MV-4-11 (cell line): ENCODE measurements at regions not wholly inside any gene's neighbourhood (a gene's known extent, or its start where the extent isn't known, plus 50 kb on each side); places are given as distances from the start of the nearest gene placed in this dataset.

Experiments used
- DNase-seq: peaks from one replicate; lab custom pipeline; 2025; lab: John Stamatoyannopoulos, UW

- DNase-seq, result no peak
Measured at GRCh38 chr6:170483413-170483812, 69.7 kb downstream of the PSMB1 start.

- no peak for DNase-seq
Measured at GRCh38 chr6:170480050-170480692, 72.9 kb downstream of the PSMB1 start.

- peak; percentile 96 for DNase-seq
Measured at GRCh38 chr6:170476360-170476759, 76.7 kb downstream of the PSMB1 start.

GRCh38 chr6:170475118-170475517 is 78.0 kb downstream of the PSMB1 start:
- no peak for DNase-seq

GRCh38 chr6:170473801-170474200 is 79.3 kb downstream of the PSMB1 start:
- no peak for DNase-seq

- DNase-seq, result peak; percentile 8
Measured at GRCh38 chr6:170473301-170473717, 79.8 kb downstream of the PSMB1 start.

GRCh38 chr6:170471491-170471890 is 81.6 kb downstream of the PSMB1 start:
- no peak for DNase-seq

- no peak for DNase-seq
Measured at GRCh38 chr6:170470734-170471133, 82.4 kb downstream of the PSMB1 start.

- no peak for DNase-seq
Measured at GRCh38 chr6:170464524-170464979, 88.6 kb downstream of the PSMB1 start.

GRCh38 chr6:170464080-170464479 is 89.0 kb downstream of the PSMB1 start:
- DNase-seq, result no peak

GRCh38 chr6:170463101-170463721 is 89.9 kb downstream of the PSMB1 start:
- DNase-seq, result no peak

- no peak for DNase-seq
Measured at GRCh38 chr6:170462366-170463020, 90.6 kb downstream of the PSMB1 start.

GRCh38 chr6:170461556-170462365 is 91.3 kb downstream of the PSMB1 start:
- no peak for DNase-seq

GRCh38 chr6:170461111-170461510 is 92.0 kb downstream of the PSMB1 start:
- no peak for DNase-seq

GRCh38 chr6:170460641-170461040 is 92.5 kb downstream of the PSMB1 start:
- no peak for DNase-seq

- DNase-seq, result peak; percentile 75
Measured at GRCh38 chr6:170459451-170459850, 93.7 kb downstream of the PSMB1 start.

- DNase-seq, result no peak
Measured at GRCh38 chr6:170456886-170457698, 96.0 kb downstream of the PSMB1 start.
